ENCODE measurements at regions not wholly inside any gene's neighbourhood (a gene's known extent, or its start where the extent isn't known, plus 50 kb on each side); places are given as distances from the start of the nearest gene placed in this dataset. TPM values are rescaled to one million over a fixed set of nuclear protein-coding genes. Genes with fewer than 3 reads are reported as not detected.

Small RNAs in the stretch of these regions (small RNA-seq; reads per million reads assigned to genes)
- not detected for gene AC141846.1

Data from skeletal muscle satellite cell (primary cell).